ENCODE measurements at regions not wholly inside any gene's neighbourhood (a gene's known extent, or its start where the extent isn't known, plus 50 kb on each side); places are given as distances from the start of the nearest gene placed in this dataset.

DNA sequence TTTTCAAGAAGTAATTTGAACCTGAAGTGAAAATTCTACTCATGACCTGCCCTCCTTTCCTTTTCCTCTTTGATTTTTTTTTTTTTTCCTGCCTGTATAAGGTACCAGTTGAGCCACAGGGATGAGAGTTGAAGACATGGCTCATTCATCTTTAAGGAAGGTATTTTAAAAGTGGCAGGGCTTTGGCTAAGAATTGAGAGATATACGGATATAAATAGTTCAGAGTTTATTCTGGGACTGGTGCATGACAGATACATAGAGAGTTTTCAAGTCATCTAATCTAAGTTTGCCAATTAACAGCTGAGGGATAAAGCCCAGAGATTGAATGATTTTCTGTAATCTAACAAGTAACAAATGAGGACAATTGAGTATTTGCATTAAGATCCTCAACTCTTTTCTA lies 69.8 kb downstream of the BTBD3 start:
- no peaks in the 10 kb centered on the region for H3K4me1 ChIP-seq (ENCODE audit: control insufficient read depth, extremely low read depth, insufficient read depth, low read length)
- no peaks in the 10 kb centered on the region for H3K27me3 ChIP-seq (ENCODE audit: control insufficient read depth, extremely low read depth, insufficient read depth, low read length)
- no peaks in the 10 kb centered on the region for H3K9me3 ChIP-seq (ENCODE audit: control insufficient read depth, low read depth, low read length)
- TF ChIP-seq EZH2 (IDR thresholded peaks at IDR 0.05; ENCODE audit: low read length), result no peak
- TF ChIP-seq, protein P1, sequence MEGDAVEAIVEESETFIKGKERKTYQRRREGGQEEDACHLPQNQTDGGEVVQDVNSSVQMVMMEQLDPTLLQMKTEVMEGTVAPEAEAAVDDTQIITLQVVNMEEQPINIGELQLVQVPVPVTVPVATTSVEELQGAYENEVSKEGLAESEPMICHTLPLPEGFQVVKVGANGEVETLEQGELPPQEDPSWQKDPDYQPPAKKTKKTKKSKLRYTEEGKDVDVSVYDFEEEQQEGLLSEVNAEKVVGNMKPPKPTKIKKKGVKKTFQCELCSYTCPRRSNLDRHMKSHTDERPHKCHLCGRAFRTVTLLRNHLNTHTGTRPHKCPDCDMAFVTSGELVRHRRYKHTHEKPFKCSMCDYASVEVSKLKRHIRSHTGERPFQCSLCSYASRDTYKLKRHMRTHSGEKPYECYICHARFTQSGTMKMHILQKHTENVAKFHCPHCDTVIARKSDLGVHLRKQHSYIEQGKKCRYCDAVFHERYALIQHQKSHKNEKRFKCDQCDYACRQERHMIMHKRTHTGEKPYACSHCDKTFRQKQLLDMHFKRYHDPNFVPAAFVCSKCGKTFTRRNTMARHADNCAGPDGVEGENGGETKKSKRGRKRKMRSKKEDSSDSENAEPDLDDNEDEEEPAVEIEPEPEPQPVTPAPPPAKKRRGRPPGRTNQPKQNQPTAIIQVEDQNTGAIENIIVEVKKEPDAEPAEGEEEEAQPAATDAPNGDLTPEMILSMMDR (optimal IDR thresholded peaks at IDR 0.05 in 1 of 3, IDR thresholded peaks at IDR 0.05 in 1 of 3, conservative IDR thresholded peaks at IDR 0.05 in 1 of 3; ENCODE audit: extremely low read depth in 1 of 3, insufficient read depth in 2 of 3, low read length in 3 of 3), result no peak
- dilution Hi-C loops (cut with MboI; ENCODE audit: extremely low pct_ligation_motif_present, low sequenced_read_pairs), result no loop called here
- H3K4me2 ChIP-seq (ENCODE audit: control insufficient read depth, extremely low read depth, insufficient read depth, low read depth, low read length), result no peak overlapping the region
- no peaks in the 10 kb centered on the region for H3K9me1 ChIP-seq (ENCODE audit: control insufficient read depth, extremely low read depth, insufficient read depth, low read length)
- no peaks in the 10 kb centered on the region for H3K79me2 ChIP-seq (ENCODE audit: control insufficient read depth, insufficient read depth, low read length)
- no peaks in the 10 kb centered on the region for H4K20me1 ChIP-seq (ENCODE audit: control insufficient read depth, extremely low read depth, insufficient read depth, low read length)
- no peak overlapping the region for H2AFZ ChIP-seq (ENCODE audit: control insufficient read depth, low read length)
- DNase-seq (ENCODE audit: low read depth, low spot score), result no peak
- no peak overlapping the region for H3K4me3 ChIP-seq (ENCODE audit: control insufficient read depth in 2 of 3, extremely low read depth in 1 of 3, insufficient read depth in 2 of 3, low read depth in 1 of 3, low read length in 3 of 3)
- H3K27ac ChIP-seq (ENCODE audit: control insufficient read depth, insufficient read depth, low read length), result no peak overlapping the region
- no peak for FAIRE-seq
- no peaks in the 10 kb centered on the region for H3K36me3 ChIP-seq (ENCODE audit: control insufficient read depth in 2 of 2, extremely low read depth in 1 of 2, insufficient read depth in 2 of 2, low read length in 2 of 2)
- no peak overlapping the region for H3K9ac ChIP-seq (ENCODE audit: control insufficient read depth, extremely low read depth, insufficient read depth, low read length)

DNA sequence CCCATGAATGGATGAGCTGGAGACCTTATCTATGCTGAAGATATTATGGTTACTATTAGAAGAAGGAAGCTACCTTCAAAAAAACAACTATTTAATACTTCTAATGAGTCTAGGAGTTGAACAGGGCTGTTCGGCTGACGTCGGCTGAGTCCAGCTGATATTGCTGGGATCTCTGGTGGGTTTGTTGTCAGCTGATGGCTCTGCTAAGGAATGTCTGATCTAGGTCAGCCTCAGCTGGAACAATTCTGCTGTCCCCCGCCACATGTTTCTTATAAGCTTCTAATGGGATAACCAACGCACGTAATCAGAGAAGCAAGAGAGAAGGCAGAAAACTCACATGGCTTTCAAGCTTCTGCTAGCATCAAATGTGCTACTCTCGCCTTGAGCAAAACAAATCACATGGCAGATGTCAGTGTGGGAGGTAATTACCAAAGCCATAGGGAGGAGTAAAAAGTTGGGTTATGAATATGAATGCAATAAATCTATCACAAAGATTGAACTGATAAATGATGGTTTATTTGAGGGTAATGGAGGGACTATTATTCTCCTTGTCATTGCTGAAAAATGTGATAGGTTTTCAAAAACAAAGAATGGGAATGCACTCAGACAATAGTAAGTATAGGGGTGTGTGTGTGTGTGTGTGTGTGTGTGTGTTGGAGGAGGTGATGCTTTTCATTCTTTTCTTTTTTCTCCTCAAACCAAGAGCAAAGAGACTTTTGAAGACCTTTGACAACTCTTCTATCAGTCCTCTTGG lies 71.5 kb downstream of the BTBD3 start:
- H3K4me1 ChIP-seq (ENCODE audit: control insufficient read depth, extremely low read depth, insufficient read depth, low read length), result no peaks in the 10 kb centered on the region
- no peak for FAIRE-seq
- H3K79me2 ChIP-seq (ENCODE audit: control insufficient read depth, insufficient read depth, low read length), result no peaks in the 10 kb centered on the region
- H4K20me1 ChIP-seq (ENCODE audit: control insufficient read depth, extremely low read depth, insufficient read depth, low read length), result no peaks in the 10 kb centered on the region
- no peak overlapping the region for H3K4me2 ChIP-seq (ENCODE audit: control insufficient read depth, extremely low read depth, insufficient read depth, low read depth, low read length)
- H3K4me3 ChIP-seq (ENCODE audit: control insufficient read depth in 2 of 3, extremely low read depth in 1 of 3, insufficient read depth in 2 of 3, low read depth in 1 of 3, low read length in 3 of 3), result no peak overlapping the region
- H3K27ac ChIP-seq (ENCODE audit: control insufficient read depth, insufficient read depth, low read length), result no peak overlapping the region
- no peaks in the 10 kb centered on the region for H3K9me3 ChIP-seq (ENCODE audit: control insufficient read depth, low read depth, low read length)
- H2AFZ ChIP-seq (ENCODE audit: control insufficient read depth, low read length), result no peak overlapping the region
- dilution Hi-C loops (cut with MboI; ENCODE audit: extremely low pct_ligation_motif_present, low sequenced_read_pairs), result no loop called here
- no peaks in the 10 kb centered on the region for H3K36me3 ChIP-seq (ENCODE audit: control insufficient read depth in 2 of 2, extremely low read depth in 1 of 2, insufficient read depth in 2 of 2, low read length in 2 of 2)
- no peaks in the 10 kb centered on the region for H3K9me1 ChIP-seq (ENCODE audit: control insufficient read depth, extremely low read depth, insufficient read depth, low read length)
- H3K9ac ChIP-seq (ENCODE audit: control insufficient read depth, extremely low read depth, insufficient read depth, low read length), result no peak overlapping the region
- DNase-seq (ENCODE audit: low read depth, low spot score), result no peak
- no peaks in the 10 kb centered on the region for H3K27me3 ChIP-seq (ENCODE audit: control insufficient read depth, extremely low read depth, insufficient read depth, low read length)
- TF ChIP-seq EZH2 (IDR thresholded peaks at IDR 0.05; ENCODE audit: low read length), result no peak
- TF ChIP-seq, protein P1 (optimal IDR thresholded peaks at IDR 0.05 in 1 of 3, IDR thresholded peaks at IDR 0.05 in 1 of 3, conservative IDR thresholded peaks at IDR 0.05 in 1 of 3; ENCODE audit: extremely low read depth in 1 of 3, insufficient read depth in 2 of 3, low read length in 3 of 3), result no peak
